Adrenal gland (tissue), 5 donors: ENCODE measurements at regions not wholly inside any gene's neighbourhood (a gene's known extent, or its start where the extent isn't known, plus 50 kb on each side); places are given as distances from the start of the nearest gene placed in this dataset.

Source experiments
- POLR2A ChIP-seq, 2 donors: fragments of 450-650 bp; IDR thresholded peaks; one replicate each; pipeline ENCODE4 v1.6.1; 2017; ENCODE audit warnings: antibody characterized with exemption in 2 of 2, mild to moderate bottlenecking in 2 of 2, moderate library complexity in 1 of 2
- TF ChIP-seq, protein P1 (sequence below), 6 experiments: fragments of 450-650 bp in 4 of 6; fragments of 200-600 bp in 2 of 6; sonication (generic) in 1 of 6; IDR thresholded peaks; 1 replicate in 5 of 6; 2 replicates in 1 of 6; pipeline versions ENCODE4 v1.5.1 to v1.8.0; 2016 to 2021; ENCODE audit warnings: antibody characterized with exemption in 6 of 6, mild to moderate bottlenecking in 2 of 6, moderate library complexity in 1 of 6
- donor health status: DM: no; HTN: no; CAD: no.

DNA sequence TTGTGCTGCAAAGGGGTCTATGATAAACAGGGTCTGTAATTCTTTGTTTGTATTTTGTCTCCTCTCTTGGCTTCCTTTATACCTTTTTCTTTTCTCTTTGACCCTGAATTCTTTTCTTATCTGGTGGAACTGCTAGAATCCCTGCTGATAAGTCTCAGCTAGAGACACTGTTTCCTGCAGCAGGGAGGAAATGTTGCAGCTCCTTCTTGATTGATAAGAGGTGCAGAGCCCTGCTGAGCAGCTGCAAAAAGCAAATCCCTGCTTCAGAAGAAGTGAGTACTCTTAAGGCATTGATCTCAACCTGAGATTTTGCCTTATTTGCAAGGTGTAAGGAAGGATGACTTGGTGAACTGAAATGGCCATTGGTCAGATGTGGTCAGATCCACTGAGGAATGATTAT is 167.8 kb downstream of the NUP35 start:
- no peak for TF ChIP-seq POLR2A (IDR thresholded peaks at IDR 0.05)
- TF ChIP-seq, protein P1, sequence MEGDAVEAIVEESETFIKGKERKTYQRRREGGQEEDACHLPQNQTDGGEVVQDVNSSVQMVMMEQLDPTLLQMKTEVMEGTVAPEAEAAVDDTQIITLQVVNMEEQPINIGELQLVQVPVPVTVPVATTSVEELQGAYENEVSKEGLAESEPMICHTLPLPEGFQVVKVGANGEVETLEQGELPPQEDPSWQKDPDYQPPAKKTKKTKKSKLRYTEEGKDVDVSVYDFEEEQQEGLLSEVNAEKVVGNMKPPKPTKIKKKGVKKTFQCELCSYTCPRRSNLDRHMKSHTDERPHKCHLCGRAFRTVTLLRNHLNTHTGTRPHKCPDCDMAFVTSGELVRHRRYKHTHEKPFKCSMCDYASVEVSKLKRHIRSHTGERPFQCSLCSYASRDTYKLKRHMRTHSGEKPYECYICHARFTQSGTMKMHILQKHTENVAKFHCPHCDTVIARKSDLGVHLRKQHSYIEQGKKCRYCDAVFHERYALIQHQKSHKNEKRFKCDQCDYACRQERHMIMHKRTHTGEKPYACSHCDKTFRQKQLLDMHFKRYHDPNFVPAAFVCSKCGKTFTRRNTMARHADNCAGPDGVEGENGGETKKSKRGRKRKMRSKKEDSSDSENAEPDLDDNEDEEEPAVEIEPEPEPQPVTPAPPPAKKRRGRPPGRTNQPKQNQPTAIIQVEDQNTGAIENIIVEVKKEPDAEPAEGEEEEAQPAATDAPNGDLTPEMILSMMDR (IDR thresholded peaks at IDR 0.05), result no peak
